Activated T-helper 2 cell treated with anti-CD3 and anti-CD28 coated beads, Interferon-gamma antibody, Interleukin-2, Interleukin-4, amounts not matched to agents 10 μg/mL and 5 μg/mL and 100 μg/mL, durations not matched to agents 14 hours and 24 hours and 36 hours (primary cell): ENCODE measurements at regions not wholly inside any gene's neighbourhood (a gene's known extent, or its start where the extent isn't known, plus 50 kb on each side); places are given as distances from the start of the nearest gene placed in this dataset.

Experiments used
- DNase-seq: peaks from one replicate; pipeline ENCODE4 v3.0.0; 2021; ENCODE audit warnings: low spot score
- H3K27ac Mint-ChIP-seq: one replicate; pipeline ENCODE4 v1.8.0; 2021; ENCODE audit warnings: mixed read lengths
- H3K27me3 Mint-ChIP-seq: one replicate; pipeline ENCODE4 v1.8.0; 2021; ENCODE audit warnings: low read depth, mixed read lengths
- H3K36me3 Mint-ChIP-seq: one replicate; pipeline ENCODE4 v1.8.0; 2021; ENCODE audit warnings: low read depth, mixed read lengths
- H3K4me1 Mint-ChIP-seq: one replicate; pipeline ENCODE4 v1.8.0; 2021; ENCODE audit warnings: low read depth, mixed read lengths
- H3K4me3 Mint-ChIP-seq: one replicate; pipeline ENCODE4 v1.8.0; 2021; ENCODE audit warnings: low read depth, mild to moderate bottlenecking, moderate library complexity, mixed read lengths
- H3K9me3 Mint-ChIP-seq: one replicate; pipeline ENCODE4 v1.8.0; 2021; ENCODE audit warnings: mixed read lengths
- intact Hi-C: fragments of 100-400 bp; cut with micrococcal nuclease; formaldehyde crosslinking; loops from one replicate; pipeline ENCODE4 v1.15.1; 2023

- no peaks in the 10 kb centered on the region for H3K36me3 Mint-ChIP-seq
- H3K9me3 Mint-ChIP-seq: no peaks in the 10 kb centered on the region
- H3K4me3 Mint-ChIP-seq: no peak overlapping the region
- H3K27ac Mint-ChIP-seq: no peak overlapping the region
- H3K4me1 Mint-ChIP-seq: no peaks in the 10 kb centered on the region
- intact Hi-C loops: no loop called here
- H3K27me3 Mint-ChIP-seq: peaks cover 12% of the 10 kb centered on the region
- DNase-seq: no peak
Observed at GRCh38 chr7:96638669-96639068, 71.0 kb downstream of the SEM1 start.

DNA sequence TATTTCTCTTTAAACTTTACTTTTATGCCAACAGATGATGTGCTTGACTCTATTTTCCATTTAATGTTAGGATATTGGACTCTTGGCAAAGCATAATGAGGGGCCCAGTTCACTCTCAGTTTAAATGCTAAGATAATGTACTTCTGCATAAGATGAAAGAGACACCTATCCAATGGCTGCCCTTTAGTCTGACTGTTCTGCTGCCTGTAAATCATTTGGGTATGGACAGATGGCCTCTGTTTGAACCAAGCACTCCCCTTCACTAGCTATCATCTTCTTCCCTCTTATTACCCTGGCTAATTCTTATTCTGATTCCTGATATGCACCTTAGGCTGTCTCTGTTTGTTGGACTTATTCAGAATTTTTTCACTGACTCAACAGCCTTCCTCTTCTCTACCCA, 72.1 kb downstream of the SEM1 start:
- H3K27me3 Mint-ChIP-seq: peaks cover 12% of the 10 kb centered on the region
- no peaks in the 10 kb centered on the region for H3K9me3 Mint-ChIP-seq
- no peak overlapping the region for H3K27ac Mint-ChIP-seq
- DNase-seq: no peak
- H3K36me3 Mint-ChIP-seq: no peaks in the 10 kb centered on the region
- intact Hi-C loops: no loop called here
- no peaks in the 10 kb centered on the region for H3K4me1 Mint-ChIP-seq
- H3K4me3 Mint-ChIP-seq: no peak overlapping the region

DNA sequence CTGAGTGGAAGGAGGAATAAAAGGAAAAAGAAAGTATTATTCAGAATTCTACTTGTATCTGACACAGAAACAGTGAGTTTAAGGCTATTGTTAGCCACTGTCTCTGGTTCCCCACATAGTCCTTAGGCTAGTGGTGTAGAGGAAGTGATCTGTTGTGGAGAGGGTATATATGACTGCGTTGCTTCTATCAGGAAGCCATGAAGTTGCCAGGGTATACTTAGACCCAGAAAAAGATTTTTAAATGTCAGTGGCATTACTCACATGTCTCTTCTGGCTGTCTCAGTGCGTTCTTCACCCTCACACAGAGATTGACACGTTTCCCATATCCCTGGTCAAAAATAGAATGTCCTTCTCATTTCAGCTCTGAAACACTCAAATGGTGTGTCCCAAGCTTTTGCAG, 72.7 kb downstream of the SEM1 start:
- no peak overlapping the region for H3K27ac Mint-ChIP-seq
- H3K27me3 Mint-ChIP-seq: peaks cover 13% of the 10 kb centered on the region
- no peaks in the 10 kb centered on the region for H3K36me3 Mint-ChIP-seq
- H3K4me3 Mint-ChIP-seq: no peak overlapping the region
- DNase-seq: no peak
- H3K9me3 Mint-ChIP-seq: no peaks in the 10 kb centered on the region
- H3K4me1 Mint-ChIP-seq: no peaks in the 10 kb centered on the region
- intact Hi-C loops: no loop called here

DNA sequence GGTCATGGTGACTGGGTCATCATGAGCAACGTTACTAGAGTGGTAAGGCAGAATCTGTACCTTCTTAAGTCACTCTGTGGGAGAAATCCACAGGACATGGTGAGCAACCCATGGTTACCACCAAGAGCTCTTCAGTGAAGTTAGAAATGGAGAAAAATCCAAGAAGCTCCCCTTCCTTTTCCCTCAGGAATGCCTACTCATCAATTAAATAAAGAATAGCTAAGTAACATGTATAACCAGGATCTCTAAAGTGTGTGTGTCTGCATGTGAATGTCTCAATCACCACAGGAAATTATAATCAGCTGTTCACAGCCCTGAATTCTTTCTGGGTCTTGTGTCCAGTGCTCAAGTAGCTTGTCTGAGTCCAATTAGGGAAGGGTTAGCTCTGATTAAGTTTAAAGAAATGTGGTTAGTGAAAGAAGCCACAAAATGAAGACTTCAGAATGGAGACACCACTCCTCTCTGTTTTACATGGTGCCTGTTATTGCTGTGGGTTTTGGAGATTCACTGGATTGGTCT, 73.2 kb downstream of the SEM1 start:
- Mint-ChIP-seq H3K9me3 (no peaks in the 10 kb centered on the region), H3K4me1 (no peaks in the 10 kb centered on the region), H3K36me3 (no peaks in the 10 kb centered on the region), H3K27ac (no peak overlapping the region), H3K4me3 (no peak overlapping the region), H3K27me3 (peaks cover 13% of the 10 kb centered on the region)
- intact Hi-C loops: no loop called here
- DNase-seq: no peak

- no peak overlapping the region for H3K4me3 Mint-ChIP-seq
- H3K27ac Mint-ChIP-seq: no peak overlapping the region
- intact Hi-C loops: no loop called here
Observed at GRCh38 chr7:96629884-96630283, 79.8 kb downstream of the SEM1 start.

GRCh38 chr7:96624954-96625353, 84.7 kb downstream of the SEM1 start:
- no peak overlapping the region for H3K4me3 Mint-ChIP-seq
- H3K9me3 Mint-ChIP-seq: no peaks in the 10 kb centered on the region
- DNase-seq: no peak
- H3K4me1 Mint-ChIP-seq: no peaks in the 10 kb centered on the region
- H3K36me3 Mint-ChIP-seq: no peaks in the 10 kb centered on the region
- H3K27ac Mint-ChIP-seq: no peak overlapping the region
- intact Hi-C loops: no loop called here
- H3K27me3 Mint-ChIP-seq: peaks cover 13% of the 10 kb centered on the region

More at GRCh38 chr7:96629884-96630283, 79.8 kb downstream of the SEM1 start:
- no peak for DNase-seq
- H3K4me1 Mint-ChIP-seq: no peaks in the 10 kb centered on the region
- H3K36me3 Mint-ChIP-seq: no peaks in the 10 kb centered on the region
- H3K9me3 Mint-ChIP-seq: no peaks in the 10 kb centered on the region
- peaks cover 8% of the 10 kb centered on the region for H3K27me3 Mint-ChIP-seq

- no peaks in the 10 kb centered on the region for H3K36me3 Mint-ChIP-seq
- no peak overlapping the region for H3K4me3 Mint-ChIP-seq
- H3K27me3 Mint-ChIP-seq: peaks cover 18% of the 10 kb centered on the region
- no peaks in the 10 kb centered on the region for H3K4me1 Mint-ChIP-seq
- H3K9me3 Mint-ChIP-seq: peaks cover 5% of the 10 kb centered on the region
- no peak overlapping the region for H3K27ac Mint-ChIP-seq
- no peak for DNase-seq
- intact Hi-C loops: no loop called here
Observed at GRCh38 chr7:96621932-96622331, 87.7 kb downstream of the SEM1 start.

GRCh38 chr7:96614154-96614867, 95.3 kb downstream of the SEM1 start:
- no peak for DNase-seq
- H3K27me3 Mint-ChIP-seq: peaks cover 19% of the 10 kb centered on the region
- intact Hi-C loops: no loop called here
- peaks cover 5% of the 10 kb centered on the region for H3K9me3 Mint-ChIP-seq
- no peaks in the 10 kb centered on the region for H3K36me3 Mint-ChIP-seq
- no peak overlapping the region for H3K27ac Mint-ChIP-seq
- H3K4me1 Mint-ChIP-seq: peaks cover 10% of the 10 kb centered on the region
- H3K4me3 Mint-ChIP-seq: no peak overlapping the region

- Mint-ChIP-seq H3K27me3 (peaks cover 16% of the 10 kb centered on the region), H3K9me3 (no peaks in the 10 kb centered on the region), H3K36me3 (no peaks in the 10 kb centered on the region), H3K27ac (no peak overlapping the region), H3K4me3 (no peak overlapping the region), H3K4me1 (peaks cover 10% of the 10 kb centered on the region)
- intact Hi-C loops: no loop called here
- DNase-seq: no peak
Observed at GRCh38 chr7:96612034-96612433, 97.6 kb downstream of the SEM1 start.

DNA sequence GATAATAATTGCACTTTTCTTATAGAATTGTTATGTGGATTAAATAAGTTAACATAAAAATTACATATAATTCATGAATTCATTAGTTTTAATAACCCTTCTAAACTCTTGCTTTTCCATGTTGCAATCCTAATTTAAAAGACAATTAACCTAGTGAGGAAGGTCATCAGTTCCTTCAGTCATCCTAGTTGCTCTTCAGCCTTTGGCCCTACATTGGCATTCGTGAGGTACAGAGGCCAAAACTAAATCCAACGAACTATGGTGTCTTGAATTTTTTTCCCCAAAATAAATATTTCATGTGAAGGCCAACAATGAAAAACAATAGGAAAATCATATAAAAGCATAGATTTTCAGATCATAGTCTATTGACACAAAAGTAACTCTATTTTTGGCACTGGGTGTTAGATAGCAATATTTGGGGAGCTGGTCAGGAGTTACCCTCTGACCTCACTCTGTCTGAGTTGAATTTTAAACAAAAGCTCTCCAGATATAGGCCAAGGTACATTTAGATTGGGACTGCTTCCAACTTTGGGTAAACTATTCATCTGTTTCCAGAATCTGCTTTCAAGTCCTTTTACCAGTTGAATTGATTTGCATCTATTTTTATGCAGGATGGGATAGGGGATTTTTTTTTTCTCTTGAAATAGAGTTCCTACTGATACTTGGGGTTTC, 104.5 kb downstream of the SEM1 start:
- DNase-seq: no peak
- H3K27me3 Mint-ChIP-seq: peaks cover 15% of the 10 kb centered on the region
- no peaks in the 10 kb centered on the region for H3K9me3 Mint-ChIP-seq
- H3K36me3 Mint-ChIP-seq: no peaks in the 10 kb centered on the region
- no peaks in the 10 kb centered on the region for H3K4me1 Mint-ChIP-seq
- H3K4me3 Mint-ChIP-seq: no peak overlapping the region
- intact Hi-C loops: no loop called here
- H3K27ac Mint-ChIP-seq: no peak overlapping the region

GRCh38 chr7:96599288-96599936, 110.2 kb downstream of the SEM1 start:
- Mint-ChIP-seq H3K4me1 (no peaks in the 10 kb centered on the region), H3K36me3 (no peaks in the 10 kb centered on the region), H3K27me3 (peaks cover 20% of the 10 kb centered on the region), H3K4me3 (no peak overlapping the region), H3K9me3 (no peaks in the 10 kb centered on the region), H3K27ac (no peak overlapping the region)
- DNase-seq: no peak
- intact Hi-C loops: no loop called here

DNA sequence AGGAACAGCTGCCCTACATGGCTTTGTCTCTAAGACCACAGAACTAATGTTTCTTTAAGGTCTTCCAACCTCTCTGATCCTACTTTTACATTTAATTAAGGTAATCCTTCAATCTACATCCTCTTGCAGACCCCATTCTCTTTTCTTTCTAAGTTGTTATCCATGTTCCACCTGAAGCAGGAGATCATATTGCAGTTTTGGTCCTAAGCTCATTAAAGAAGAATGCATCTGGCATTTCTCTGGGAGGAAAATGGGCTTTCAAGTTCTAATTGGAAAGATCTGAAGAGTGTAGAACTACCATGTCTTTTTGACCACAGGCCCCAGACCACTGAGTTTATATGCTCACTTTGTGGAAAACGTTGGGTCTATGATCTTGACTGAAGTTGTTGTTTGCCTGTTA, 111.2 kb downstream of the SEM1 start:
- Mint-ChIP-seq H3K4me1 (no peaks in the 10 kb centered on the region), H3K27me3 (peaks cover 21% of the 10 kb centered on the region), H3K9me3 (no peaks in the 10 kb centered on the region), H3K36me3 (no peaks in the 10 kb centered on the region), H3K27ac (no peak overlapping the region), H3K4me3 (no peak overlapping the region)
- intact Hi-C loops: no loop called here
- DNase-seq: no peak
